GM12872 (cell line): ENCODE measurements at regions not wholly inside any gene's neighbourhood (a gene's known extent, or its start where the extent isn't known, plus 50 kb on each side); places are given as distances from the start of the nearest gene placed in this dataset.

Experiments
- TF ChIP-seq, protein P1 (sequence below): IDR thresholded peaks from 3 replicates; pipeline ENCODE4 v1.5.1; 2011; ENCODE audit warnings: low read depth, mild to moderate bottlenecking, low read length, moderate library complexity; ENCODE audit not compliant: insufficient read depth

DNA sequence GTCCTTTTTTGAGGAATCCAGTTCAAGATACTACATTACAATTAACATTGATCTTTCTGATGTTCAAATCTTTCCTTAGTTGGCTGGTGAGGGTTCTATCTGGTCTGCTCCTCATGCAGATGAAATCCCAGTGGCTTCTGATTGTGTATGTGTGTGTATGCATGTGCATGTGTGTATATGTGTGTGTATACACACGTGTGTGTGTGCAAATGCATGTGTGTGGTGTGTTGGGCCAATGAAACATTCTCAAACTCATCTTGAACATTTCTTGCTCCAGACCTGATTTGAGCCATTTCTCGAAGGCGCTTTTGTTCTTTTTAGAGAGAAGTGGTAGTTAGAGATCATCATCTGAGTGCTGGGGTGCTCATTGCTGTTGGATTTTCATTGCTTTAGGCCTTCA, 113.9 kb downstream of the GLRX3 start:
- TF ChIP-seq, protein P1, sequence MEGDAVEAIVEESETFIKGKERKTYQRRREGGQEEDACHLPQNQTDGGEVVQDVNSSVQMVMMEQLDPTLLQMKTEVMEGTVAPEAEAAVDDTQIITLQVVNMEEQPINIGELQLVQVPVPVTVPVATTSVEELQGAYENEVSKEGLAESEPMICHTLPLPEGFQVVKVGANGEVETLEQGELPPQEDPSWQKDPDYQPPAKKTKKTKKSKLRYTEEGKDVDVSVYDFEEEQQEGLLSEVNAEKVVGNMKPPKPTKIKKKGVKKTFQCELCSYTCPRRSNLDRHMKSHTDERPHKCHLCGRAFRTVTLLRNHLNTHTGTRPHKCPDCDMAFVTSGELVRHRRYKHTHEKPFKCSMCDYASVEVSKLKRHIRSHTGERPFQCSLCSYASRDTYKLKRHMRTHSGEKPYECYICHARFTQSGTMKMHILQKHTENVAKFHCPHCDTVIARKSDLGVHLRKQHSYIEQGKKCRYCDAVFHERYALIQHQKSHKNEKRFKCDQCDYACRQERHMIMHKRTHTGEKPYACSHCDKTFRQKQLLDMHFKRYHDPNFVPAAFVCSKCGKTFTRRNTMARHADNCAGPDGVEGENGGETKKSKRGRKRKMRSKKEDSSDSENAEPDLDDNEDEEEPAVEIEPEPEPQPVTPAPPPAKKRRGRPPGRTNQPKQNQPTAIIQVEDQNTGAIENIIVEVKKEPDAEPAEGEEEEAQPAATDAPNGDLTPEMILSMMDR, result no peak

DNA sequence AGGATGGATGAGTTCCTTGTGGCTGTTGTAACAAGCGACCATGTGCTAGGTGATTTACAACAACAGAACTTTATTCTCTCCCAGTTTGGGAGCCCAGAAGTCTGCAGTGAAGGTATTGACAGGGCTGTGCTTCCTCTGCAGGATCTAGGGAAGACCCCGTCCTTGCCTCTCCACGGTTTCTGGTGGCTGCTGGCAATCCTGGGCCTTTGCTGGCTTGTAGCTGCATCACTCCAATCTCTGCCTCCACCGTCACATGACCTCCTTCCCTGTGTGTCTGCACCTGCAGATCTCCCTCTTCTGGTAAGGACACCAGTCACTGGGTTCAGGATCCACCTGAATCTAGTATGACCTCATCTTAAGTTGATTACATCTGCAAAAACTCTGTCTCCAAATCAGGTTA, 115.6 kb downstream of the GLRX3 start:
- TF ChIP-seq, protein P1, result no peak

DNA sequence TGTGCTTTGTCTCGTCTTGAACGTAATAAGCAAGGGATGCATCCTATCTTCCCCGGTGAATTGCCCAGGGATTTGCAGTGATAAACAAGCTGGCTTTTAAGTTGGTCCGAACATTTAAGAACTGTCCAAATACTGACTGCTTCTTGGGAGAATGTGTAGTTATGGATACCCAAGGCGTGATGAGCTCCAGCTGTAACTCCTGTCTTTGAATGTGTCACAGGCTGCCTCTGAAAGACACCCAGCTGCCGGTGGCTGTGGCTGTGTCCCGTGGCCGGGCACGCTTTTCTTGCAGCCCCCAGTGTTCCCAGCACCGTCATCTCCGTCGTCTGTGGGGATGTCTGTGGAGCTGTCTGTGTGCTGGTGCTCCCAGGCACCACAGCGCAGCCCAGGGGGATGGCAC, 118.1 kb downstream of the GLRX3 start:
- TF ChIP-seq, protein P1, result no peak

DNA sequence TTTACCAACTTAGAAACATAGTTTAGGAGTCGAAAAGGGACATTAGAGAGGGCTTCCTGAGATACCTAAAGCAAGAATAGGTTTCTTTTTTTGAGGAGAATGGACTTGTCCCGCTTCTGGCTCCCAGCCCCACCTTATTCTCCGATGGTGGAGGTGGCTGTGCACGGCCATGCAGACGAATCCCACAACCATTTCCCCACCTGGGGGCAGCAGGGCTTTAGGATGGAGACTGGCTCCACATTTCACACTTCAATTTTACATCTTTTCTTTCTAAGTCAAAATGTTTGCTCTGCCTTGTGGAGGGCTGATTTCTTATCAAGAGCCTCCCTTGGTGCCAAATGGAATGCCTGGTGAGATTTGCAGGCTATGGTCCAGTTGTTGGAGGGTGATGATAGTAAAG, 118.5 kb downstream of the GLRX3 start:
- TF ChIP-seq, protein P1, result no peak

DNA sequence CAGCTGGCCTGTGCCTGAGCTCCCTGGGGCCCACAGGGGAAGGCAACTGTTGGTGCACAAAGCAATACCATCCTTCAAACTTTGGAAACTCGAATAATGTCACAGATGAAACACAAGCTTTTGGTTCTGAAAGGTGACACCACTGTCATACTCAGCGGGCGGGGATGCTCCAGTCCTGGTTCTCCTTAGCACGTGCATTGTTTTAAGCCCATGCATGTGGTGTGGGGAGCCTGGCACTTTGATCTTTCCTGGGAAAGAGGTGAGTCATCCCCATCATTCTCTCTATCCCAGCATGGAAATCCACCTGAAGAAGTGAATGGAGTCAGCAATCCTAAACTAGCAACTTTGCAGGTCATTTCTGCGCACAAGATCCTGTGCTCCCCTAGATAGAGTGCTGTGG, 119.6 kb downstream of the GLRX3 start:
- TF ChIP-seq, protein P1, result no peak

DNA sequence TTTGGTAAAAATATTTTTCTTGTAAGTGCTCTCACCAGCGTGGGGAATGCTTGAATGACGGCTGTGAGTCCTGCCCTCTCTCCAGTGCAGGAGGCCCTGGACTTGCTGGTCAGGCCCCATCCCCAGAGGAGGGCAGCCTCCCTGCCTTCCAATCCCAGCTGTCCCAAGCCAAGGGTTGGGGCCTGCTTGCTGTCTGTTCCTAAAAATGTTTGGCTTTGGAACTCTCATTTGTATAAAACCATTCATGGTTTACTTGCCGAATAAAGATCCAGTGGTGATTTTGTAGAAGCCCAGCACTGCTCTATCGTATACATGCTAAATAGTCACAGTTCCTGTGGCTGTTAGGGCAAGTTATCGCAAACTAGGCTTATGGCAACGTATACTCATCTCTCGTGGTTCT, 121.7 kb downstream of the GLRX3 start:
- TF ChIP-seq, protein P1, result no peak

DNA sequence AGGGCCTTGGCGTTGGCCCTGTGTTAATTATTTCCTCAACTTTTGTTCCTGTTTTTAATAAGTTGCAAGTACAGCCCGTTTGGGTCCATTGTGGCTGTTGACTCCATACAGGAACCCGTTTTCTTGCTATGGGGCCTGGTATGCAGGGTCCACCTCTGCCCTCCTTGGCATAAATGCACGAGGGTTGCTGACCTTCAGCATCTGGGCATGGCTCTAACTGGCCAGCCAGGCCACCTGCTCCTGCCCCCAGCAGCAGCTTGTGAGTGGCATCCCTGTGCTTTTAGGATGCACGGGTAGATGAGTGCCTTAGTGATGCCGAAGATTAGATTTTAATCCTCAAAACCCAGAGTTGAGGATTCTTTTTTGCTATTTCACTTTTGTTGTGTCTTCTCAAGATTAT, 123.2 kb downstream of the GLRX3 start:
- TF ChIP-seq, protein P1, result no peak

DNA sequence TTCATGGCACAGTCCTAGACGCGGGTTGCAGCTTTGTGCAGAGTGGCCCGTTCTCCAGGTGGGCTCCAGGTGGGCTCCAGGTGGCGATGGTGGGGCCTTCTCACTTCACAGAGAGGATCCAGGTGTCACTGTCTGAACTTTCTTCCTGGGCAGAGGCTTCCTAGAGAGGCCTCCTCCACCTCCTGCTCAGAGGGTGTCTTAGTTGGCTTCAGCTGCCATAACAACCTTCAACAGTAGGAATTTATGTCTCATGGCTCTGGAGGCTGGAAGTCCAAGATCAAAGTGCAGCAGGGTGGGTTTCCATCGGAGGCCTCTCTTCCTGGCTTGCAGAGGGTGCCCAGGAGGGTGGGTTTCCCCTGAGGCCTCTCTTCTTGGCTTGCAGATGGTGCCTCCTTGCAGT, 125.1 kb downstream of the GLRX3 start:
- TF ChIP-seq, protein P1, result no peak
